Ishikawa (cell line): ENCODE measurements at regions not wholly inside any gene's neighbourhood (a gene's known extent, or its start where the extent isn't known, plus 50 kb on each side); places are given as distances from the start of the nearest gene placed in this dataset.

Source experiments
- CEBPB ChIP-seq: IDR thresholded peaks from 2 replicates; pipeline ENCODE4 v1.6.1; 2012
- CREB1 ChIP-seq: IDR thresholded peaks from 2 replicates; pipeline ENCODE4 v1.6.1; 2012; ENCODE audit warnings: low read depth
- EGR1 ChIP-seq: IDR thresholded peaks from 2 replicates; pipeline ENCODE4 v1.6.1; 2012
- EP300 ChIP-seq: IDR thresholded peaks from 2 replicates; pipeline ENCODE4 v1.6.1; 2012; ENCODE audit warnings: borderline replicate concordance
- FOXM1 ChIP-seq: IDR thresholded peaks from 2 replicates; pipeline ENCODE4 v1.6.1; 2012; ENCODE audit warnings: low read depth, borderline replicate concordance
- NFIC ChIP-seq: IDR thresholded peaks from 2 replicates; pipeline ENCODE4 v1.6.1; 2012
- RAD21 ChIP-seq: IDR thresholded peaks from 2 replicates; pipeline ENCODE4 v1.6.1; 2012; ENCODE audit warnings: low read depth
- TAF1 ChIP-seq: IDR thresholded peaks from 2 replicates; pipeline ENCODE4 v1.6.1; 2012; ENCODE audit warnings: low read depth, mild to moderate bottlenecking
- TCF12 ChIP-seq: IDR thresholded peaks from 2 replicates; pipeline ENCODE4 v1.6.1; 2012; ENCODE audit warnings: low read depth
- TEAD4 ChIP-seq: IDR thresholded peaks from 2 replicates; pipeline ENCODE4 v1.6.1; 2012
- YY1 ChIP-seq: IDR thresholded peaks from 2 replicates; pipeline ENCODE4 v1.6.1; 2012; ENCODE audit warnings: low read depth
- ZBTB7A ChIP-seq: IDR thresholded peaks from 2 replicates; pipeline ENCODE4 v1.6.1; 2012; ENCODE audit warnings: low read depth
- TF ChIP-seq, protein P1 (sequence below): IDR thresholded peaks from 2 replicates; pipeline ENCODE4 v1.6.1; 2012
- TF ChIP-seq, protein P2 (sequence below): IDR thresholded peaks from 2 replicates; pipeline ENCODE4 v1.6.1; 2012
- TF ChIP-seq, protein P3 (sequence below): IDR thresholded peaks from 2 replicates; pipeline ENCODE4 v1.6.1; 2012; ENCODE audit warnings: low read depth, mild to moderate bottlenecking

DNA sequence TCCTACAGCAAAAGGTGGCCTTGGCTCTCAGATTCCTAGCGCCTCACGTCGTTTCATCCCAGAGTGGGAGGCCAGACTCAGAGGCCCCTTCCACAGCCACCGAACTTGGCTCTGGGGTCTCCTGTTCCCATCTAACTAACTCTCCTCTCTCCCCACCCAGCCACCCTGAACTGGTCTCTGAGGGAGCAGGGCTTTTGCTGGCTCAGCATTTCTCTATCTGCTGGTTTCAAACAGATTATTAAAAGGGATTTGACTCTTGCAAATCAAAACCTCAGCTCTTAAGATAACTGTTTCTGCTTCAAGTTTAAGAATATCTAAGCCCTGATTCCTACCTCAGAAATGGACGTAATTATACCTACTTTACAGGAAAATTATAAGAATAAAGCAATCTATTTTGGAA, 91.0 kb upstream of the ATP1B1 start:
- TF ChIP-seq EP300 (no peak), CEBPB (no peak), TAF1 (no peak), CREB1 (no peak), EGR1 (no peak), ZBTB7A (no peak), TCF12 (no peak), TEAD4 (no peak)
- TF ChIP-seq, protein P1, sequence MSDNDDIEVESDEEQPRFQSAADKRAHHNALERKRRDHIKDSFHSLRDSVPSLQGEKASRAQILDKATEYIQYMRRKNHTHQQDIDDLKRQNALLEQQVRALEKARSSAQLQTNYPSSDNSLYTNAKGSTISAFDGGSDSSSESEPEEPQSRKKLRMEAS, result no peak

DNA sequence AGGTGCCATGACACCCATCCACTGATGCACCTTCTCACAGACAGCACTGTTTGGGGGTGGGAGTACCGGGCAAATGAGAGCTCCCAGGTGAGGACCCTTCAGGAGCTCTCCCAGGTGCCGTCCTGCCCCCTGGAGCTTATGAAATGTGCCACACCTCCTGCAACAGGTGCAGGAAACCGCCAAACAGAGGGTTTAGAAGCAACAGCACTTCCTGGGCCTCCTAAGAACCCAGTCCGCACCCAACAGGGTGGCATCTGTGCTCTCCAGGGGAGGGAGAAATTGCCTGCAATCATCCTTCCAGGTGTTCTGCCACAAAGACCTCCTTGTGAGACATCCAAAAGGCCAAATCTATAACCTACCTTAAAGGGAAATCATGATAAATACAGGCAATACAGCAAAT, 87.7 kb upstream of the ATP1B1 start:
- TF ChIP-seq CEBPB (no peak), TEAD4 (no peak), CREB1 (no peak), EP300 (no peak), TAF1 (no peak), RAD21 (no peak)
- TF ChIP-seq, protein P1, result no peak

DNA sequence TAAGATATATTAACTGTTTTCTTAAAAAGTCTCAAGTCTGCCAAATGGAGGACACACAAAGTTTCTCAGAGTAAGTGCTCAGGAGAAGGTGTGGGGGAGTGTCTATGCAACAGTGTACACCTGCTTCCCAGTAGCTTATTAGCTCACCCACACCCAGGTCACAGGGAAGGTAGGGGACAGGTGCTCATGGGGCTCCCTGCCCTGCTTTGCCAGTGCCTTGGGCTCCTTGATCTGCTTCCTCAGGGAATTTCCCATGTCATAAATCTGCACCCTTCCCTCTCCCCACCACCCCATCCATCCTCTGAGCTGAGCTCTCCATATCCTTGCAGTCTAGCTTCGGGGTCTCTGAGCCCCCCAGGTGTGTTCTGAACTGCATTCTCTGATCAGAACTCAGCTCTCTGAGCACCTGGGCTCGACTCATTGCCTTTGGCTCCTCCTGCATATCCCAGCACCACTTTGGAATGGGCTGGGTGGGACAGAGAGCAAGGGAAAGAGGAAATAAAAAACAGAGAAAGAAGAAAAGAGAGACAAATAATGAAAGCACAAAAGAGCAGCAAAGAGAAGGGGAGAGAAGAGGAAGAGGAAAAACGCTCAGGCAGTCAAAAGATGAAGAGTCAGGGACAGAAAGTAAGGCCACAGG, 87.0 kb upstream of the ATP1B1 start:
- TF ChIP-seq YY1 (no peak), RAD21 (no peak), EP300 (no peak)

DNA sequence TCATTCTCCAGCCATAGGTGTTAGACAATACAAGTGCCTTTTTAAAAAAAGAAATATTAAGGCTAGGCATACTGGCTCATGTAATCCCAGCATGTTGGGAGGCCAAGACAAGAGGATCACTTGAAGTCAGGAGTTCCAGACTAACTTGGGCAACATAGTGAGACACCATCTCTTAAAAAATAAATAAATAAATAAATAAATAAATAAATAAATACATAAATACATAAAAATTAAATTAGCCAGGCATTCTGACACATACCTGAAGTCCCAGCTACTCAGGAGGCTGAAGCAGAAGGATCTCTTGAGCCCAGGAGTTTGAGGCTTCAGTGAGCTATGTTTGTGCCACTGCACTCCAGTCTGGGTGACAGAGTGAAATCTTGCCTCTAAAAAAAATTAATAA, 85.8 kb upstream of the ATP1B1 start:
- TF ChIP-seq, protein P1, result no peak
- TF ChIP-seq, protein P2, sequence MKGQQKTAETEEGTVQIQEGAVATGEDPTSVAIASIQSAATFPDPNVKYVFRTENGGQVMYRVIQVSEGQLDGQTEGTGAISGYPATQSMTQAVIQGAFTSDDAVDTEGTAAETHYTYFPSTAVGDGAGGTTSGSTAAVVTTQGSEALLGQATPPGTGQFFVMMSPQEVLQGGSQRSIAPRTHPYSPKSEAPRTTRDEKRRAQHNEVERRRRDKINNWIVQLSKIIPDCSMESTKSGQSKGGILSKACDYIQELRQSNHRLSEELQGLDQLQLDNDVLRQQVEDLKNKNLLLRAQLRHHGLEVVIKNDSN, result no peak
- TF ChIP-seq TCF12 (no peak), EGR1 (no peak), YY1 (no peak), ZBTB7A (no peak), TEAD4 (no peak), EP300 (no peak), TAF1 (no peak), CEBPB (no peak), FOXM1 (no peak)

DNA sequence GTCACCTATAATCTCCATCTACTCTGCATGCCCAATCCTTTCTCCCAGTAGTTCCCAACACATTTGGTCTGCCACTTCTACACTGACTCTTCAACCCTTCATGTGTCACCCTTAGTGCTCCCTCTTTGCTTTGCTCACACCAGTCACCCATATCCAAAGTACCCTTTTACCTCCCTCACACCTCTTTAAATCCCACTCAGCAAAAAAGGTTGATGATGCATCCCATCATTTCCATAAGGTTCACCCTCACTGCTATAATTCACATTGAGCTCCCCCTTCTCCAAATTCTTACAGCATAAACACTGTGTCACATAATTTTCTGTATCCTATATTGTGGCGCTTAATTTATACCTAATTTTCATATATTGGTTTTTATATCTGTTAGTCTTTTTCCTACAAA, 83.8 kb upstream of the ATP1B1 start:
- TF ChIP-seq RAD21 (no peak), FOXM1 (no peak), TCF12 (no peak), NFIC (no peak), TEAD4 (no peak), EGR1 (no peak), YY1 (no peak), CEBPB (no peak), ZBTB7A (no peak), TAF1 (no peak), CREB1 (no peak), EP300 (no peak)
- TF ChIP-seq, protein P3, sequence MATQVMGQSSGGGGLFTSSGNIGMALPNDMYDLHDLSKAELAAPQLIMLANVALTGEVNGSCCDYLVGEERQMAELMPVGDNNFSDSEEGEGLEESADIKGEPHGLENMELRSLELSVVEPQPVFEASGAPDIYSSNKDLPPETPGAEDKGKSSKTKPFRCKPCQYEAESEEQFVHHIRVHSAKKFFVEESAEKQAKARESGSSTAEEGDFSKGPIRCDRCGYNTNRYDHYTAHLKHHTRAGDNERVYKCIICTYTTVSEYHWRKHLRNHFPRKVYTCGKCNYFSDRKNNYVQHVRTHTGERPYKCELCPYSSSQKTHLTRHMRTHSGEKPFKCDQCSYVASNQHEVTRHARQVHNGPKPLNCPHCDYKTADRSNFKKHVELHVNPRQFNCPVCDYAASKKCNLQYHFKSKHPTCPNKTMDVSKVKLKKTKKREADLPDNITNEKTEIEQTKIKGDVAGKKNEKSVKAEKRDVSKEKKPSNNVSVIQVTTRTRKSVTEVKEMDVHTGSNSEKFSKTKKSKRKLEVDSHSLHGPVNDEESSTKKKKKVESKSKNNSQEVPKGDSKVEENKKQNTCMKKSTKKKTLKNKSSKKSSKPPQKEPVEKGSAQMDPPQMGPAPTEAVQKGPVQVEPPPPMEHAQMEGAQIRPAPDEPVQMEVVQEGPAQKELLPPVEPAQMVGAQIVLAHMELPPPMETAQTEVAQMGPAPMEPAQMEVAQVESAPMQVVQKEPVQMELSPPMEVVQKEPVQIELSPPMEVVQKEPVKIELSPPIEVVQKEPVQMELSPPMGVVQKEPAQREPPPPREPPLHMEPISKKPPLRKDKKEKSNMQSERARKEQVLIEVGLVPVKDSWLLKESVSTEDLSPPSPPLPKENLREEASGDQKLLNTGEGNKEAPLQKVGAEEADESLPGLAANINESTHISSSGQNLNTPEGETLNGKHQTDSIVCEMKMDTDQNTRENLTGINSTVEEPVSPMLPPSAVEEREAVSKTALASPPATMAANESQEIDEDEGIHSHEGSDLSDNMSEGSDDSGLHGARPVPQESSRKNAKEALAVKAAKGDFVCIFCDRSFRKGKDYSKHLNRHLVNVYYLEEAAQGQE, result no peak
- TF ChIP-seq, protein P2, result no peak
- TF ChIP-seq, protein P1, result no peak

DNA sequence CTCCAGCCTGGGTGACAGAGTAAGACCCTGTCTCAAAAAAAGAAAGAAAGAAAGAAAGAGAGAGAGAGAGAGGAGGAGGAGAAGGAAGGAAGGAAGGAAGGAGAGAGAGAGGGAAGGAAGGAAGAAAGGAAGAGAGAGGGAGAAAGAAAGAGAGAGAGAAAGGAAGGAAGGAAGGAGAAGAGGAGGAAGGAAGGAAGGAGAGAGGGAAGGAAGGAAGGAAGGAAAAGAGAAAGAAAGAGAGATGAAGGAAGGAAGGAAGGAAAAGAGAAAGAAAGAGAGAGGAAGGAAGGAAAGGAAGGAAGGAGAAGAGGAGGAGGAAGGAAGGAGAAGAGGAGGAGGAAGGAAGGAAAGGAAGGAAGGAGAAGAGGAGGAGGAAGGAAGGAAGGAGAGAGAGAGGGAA, 82.2 kb upstream of the ATP1B1 start:
- TF ChIP-seq NFIC, result no peak
- TF ChIP-seq YY1, result no peak
- TF ChIP-seq CEBPB, result no peak
- TF ChIP-seq FOXM1, result no peak
- TF ChIP-seq RAD21, result no peak
- no peak for TF ChIP-seq CREB1
- TF ChIP-seq TAF1, result no peak

DNA sequence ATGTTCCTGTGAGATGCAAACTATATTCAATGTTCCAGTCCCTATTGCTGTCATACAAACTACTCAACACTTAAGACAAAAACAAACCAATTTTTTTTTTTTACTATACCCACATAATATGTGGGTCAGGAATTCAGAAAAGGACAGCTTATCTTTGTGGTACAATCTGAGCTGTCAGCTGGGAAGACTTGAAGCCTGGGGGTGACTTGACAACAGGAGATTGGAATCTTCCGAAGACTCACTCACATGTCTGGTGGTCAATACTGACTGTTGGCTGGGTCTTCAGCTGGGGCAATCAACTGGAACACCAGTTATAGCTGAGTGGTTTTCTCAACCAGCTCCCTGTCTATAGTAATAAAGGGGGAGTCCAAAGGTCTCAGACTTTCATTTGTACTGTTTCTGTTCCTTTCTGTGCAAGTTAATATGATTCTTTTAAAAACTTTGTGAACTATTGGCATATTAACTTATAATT, 81.7 kb upstream of the ATP1B1 start:
- TF ChIP-seq, protein P2, result no peak
- TF ChIP-seq NFIC, result no peak

DNA sequence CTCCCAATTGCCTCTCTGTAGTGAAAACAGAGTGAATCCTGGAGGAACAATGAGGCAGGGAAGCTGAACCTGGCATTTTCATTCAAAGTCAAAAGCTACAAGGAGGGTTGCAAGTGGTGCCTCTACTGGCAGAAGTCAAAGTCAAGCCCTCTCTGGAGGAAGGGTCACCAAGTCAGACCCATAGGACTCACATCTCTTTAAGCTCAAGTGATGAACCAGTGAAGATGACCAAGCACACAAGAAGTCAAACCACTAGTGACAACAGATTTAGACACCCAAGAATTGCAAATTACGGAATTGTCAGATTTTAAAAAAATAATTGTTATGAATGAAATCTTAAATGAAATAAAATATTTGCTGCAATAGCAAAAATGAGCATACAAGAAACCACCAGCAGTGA, 81.1 kb upstream of the ATP1B1 start:
- no peak for TF ChIP-seq NFIC
- TF ChIP-seq ZBTB7A, result no peak
- TF ChIP-seq TCF12, result no peak
- TF ChIP-seq RAD21, result no peak
- no peak for TF ChIP-seq TAF1
- no peak for TF ChIP-seq FOXM1
- no peak for TF ChIP-seq EGR1
- no peak for TF ChIP-seq CREB1
- TF ChIP-seq, protein P1, result no peak
- TF ChIP-seq, protein P3, result no peak
- TF ChIP-seq, protein P2, result no peak
- TF ChIP-seq TEAD4, result no peak
- TF ChIP-seq EP300, result no peak
- TF ChIP-seq YY1, result no peak
- TF ChIP-seq CEBPB, result no peak
